B cell (primary cell): ENCODE measurements at regions not wholly inside any gene's neighbourhood (a gene's known extent, or its start where the extent isn't known, plus 50 kb on each side); places are given as distances from the start of the nearest gene placed in this dataset.

Source experiments
- CTCF ChIP-seq: fragments of 200-600 bp; IDR thresholded peaks from one replicate; pipeline ENCODE4 v1.8.0; 2022; ENCODE audit warnings: antibody characterized with exemption, mild to moderate bottlenecking
- EZH2 ChIP-seq: IDR thresholded peaks from 2 replicates; pipeline ENCODE4 v1.6.1; 2012; ENCODE audit warnings: borderline replicate concordance, low read depth, mild to moderate bottlenecking, moderate library complexity, low read length; ENCODE audit not compliant: insufficient read depth, poor library complexity, severe bottlenecking

- TF ChIP-seq CTCF (no peak), EZH2 (no peak)
Observed at GRCh38 chr18:10015288-10015701, 101.5 kb downstream of the VAPA start.
